HepG2 (cell line): ENCODE measurements at regions not wholly inside any gene's neighbourhood (a gene's known extent, or its start where the extent isn't known, plus 50 kb on each side); places are given as distances from the start of the nearest gene placed in this dataset.

Experiments used
- ATAC-seq: fragments of 200-7000 bp; cut with Tn5 transposase; 3 replicates; pipeline ENCODE4 v1.9.1; 2020; ENCODE audit warnings: mild to moderate bottlenecking, moderate library complexity
- BruUV-seq: library from RNA; stranded (reverse); fragments of 400-500 nt; replicated peaks from 2 replicates; lab custom pipeline; 2021; lab: Mats Ljungman, UMichigan
- CTCF ChIA-PET: fragments of 300-600 bp; formaldehyde crosslinking; extraction: SDS; loops from one replicate; lab custom pipeline; 2021; ENCODE audit warnings: low total read pairs, inconsistent platforms, low intra/inter-chr PET ratio; lab: Yijun Ruan, JAX
- POLR2A ChIA-PET: fragments of 350-600 bp; sonication (Branson Sonifier 250); formaldehyde crosslinking; loops from one replicate; lab custom pipeline; 2020; ENCODE audit warnings: antibody characterized with exemption, inconsistent platforms; lab: Yijun Ruan, JAX
- DNase-seq: peaks from one replicate; pipeline ENCODE4 v3.0.0-alpha.2; 2015; ENCODE audit warnings: low spot score
- FAIRE-seq: peaks from 3 replicates; lab custom pipeline; 2011; peaks lifted over from hg19 to GRCh38; lab: Jason Lieb, UNC
- H2AFZ ChIP-seq: one replicate; pipeline ENCODE4 v1.6.1; 2011; ENCODE audit warnings: low read length, inconsistent platforms
- H3K27ac ChIP-seq: fragments of 300-600 bp; 3 replicates; pipeline ENCODE4 v1.8.0; 2011; ENCODE audit warnings: mixed run types, mild to moderate bottlenecking, mixed read lengths, low read length, inconsistent platforms; ENCODE audit not compliant: insufficient read depth; ENCODE audit errors: extremely low read length
- H3K27me3 ChIP-seq, 2 experiments: fragments of 200-600 bp in 1 of 2; 2 replicates in 1 of 2; 3 replicates in 1 of 2; pipeline versions ENCODE4 v1.6.0 to v1.8.0; 2011; ENCODE audit warnings: low read length in 2 of 2, mild to moderate bottlenecking in 2 of 2, moderate library complexity in 2 of 2, inconsistent platforms in 1 of 2; ENCODE audit not compliant: insufficient read depth in 2 of 2, control insufficient read depth in 1 of 2
- H3K36me3 ChIP-seq, 2 experiments: fragments of 200-600 bp in 1 of 2; replicated peaks in 1 of 2; 2 replicates in 1 of 2; 3 replicates in 1 of 2; pipeline versions ENCODE4 v1.5.1 to v1.8.0; 2011; ENCODE audit warnings: low read length in 2 of 2, inconsistent platforms in 1 of 2; ENCODE audit not compliant: insufficient read depth in 2 of 2, control insufficient read depth in 1 of 2
- H3K4me1 ChIP-seq: 2 replicates; pipeline ENCODE4 v1.5.1; 2012; ENCODE audit warnings: low read length, inconsistent platforms; ENCODE audit not compliant: insufficient read depth
- H3K4me2 ChIP-seq: 2 replicates; pipeline ENCODE4 v1.6.0; 2011; ENCODE audit warnings: low read depth, low read length, inconsistent platforms
- H3K4me3 ChIP-seq, 3 experiments: fragments of 200-600 bp in 1 of 3; sonication (generic), shearing (Covaris generic) in 1 of 3; replicated peaks in 1 of 3; 2 replicates each; pipeline ENCODE4 v1.5.1; 2011 to 2016; ENCODE audit warnings: low read length in 3 of 3, inconsistent platforms in 2 of 3, low read depth in 2 of 3, mild to moderate bottlenecking in 2 of 3, control low read depth in 1 of 3, mixed read lengths in 1 of 3; ENCODE audit not compliant: insufficient read depth in 1 of 3
- H3K79me2 ChIP-seq: one replicate; pipeline ENCODE4 v1.6.1; 2011; ENCODE audit warnings: low read length, inconsistent platforms; ENCODE audit not compliant: insufficient read depth
- H3K9ac ChIP-seq: 2 replicates; pipeline ENCODE4 v1.6.0; 2011; ENCODE audit warnings: mild to moderate bottlenecking, low read depth, low read length, inconsistent platforms; ENCODE audit not compliant: insufficient read depth
- H3K9me3 ChIP-seq: 2 replicates; pipeline ENCODE4 v1.5.1; 2012; ENCODE audit warnings: mild to moderate bottlenecking, low read length
- H4K20me1 ChIP-seq: 2 replicates; pipeline ENCODE4 v1.6.0; 2011; ENCODE audit warnings: inconsistent platforms, mild to moderate bottlenecking, low read length, moderate library complexity; ENCODE audit not compliant: insufficient read depth
- AKAP8 ChIP-seq: sonication (generic); formaldehyde crosslinking; IDR thresholded peaks from 2 replicates; pipeline ENCODE4 v1.5.1; 2020; ENCODE audit warnings: mild to moderate bottlenecking, missing genetic modification reagents
- ATF7-NPFF ChIP-seq: sonication (generic); formaldehyde crosslinking; IDR thresholded peaks from 2 replicates; pipeline ENCODE4 v1.8.1; 2023; ENCODE audit warnings: mild to moderate bottlenecking, low read depth, missing genetic modification reagents, moderate library complexity
- GABPB1 ChIP-seq: IDR thresholded peaks from 2 replicates; pipeline ENCODE4 v1.6.1; 2016; ENCODE audit warnings: mild to moderate bottlenecking, missing genetic modification reagents, moderate library complexity, missing compliant biosample characterization
- GATA4 ChIP-seq: sonication (generic); IDR thresholded peaks from 2 replicates; pipeline ENCODE4 v1.6.1; 2016; ENCODE audit warnings: antibody characterized with exemption, low read depth, borderline replicate concordance
- HNRNPK ChIP-seq: fragments of 200-400 bp; formaldehyde crosslinking; IDR thresholded peaks from 2 replicates; pipeline ENCODE4 v1.6.1; 2018; ENCODE audit warnings: low read length, low read depth, moderate library complexity, mild to moderate bottlenecking; ENCODE audit not compliant: poor library complexity, severe bottlenecking
- HNRNPLL ChIP-seq: fragments of 200-400 bp; formaldehyde crosslinking; IDR thresholded peaks from 2 replicates; pipeline ENCODE4 v1.6.1; 2017; ENCODE audit warnings: mild to moderate bottlenecking, low read depth, low read length; ENCODE audit not compliant: poor library complexity, severe bottlenecking
- MAFK ChIP-seq, 2 experiments: IDR thresholded peaks in 1 of 2; conservative IDR thresholded peaks in 1 of 2; 2 replicates each; pipeline ENCODE4 v1.6.1; 2011; ENCODE audit warnings: improper control_type of control experiment in 2 of 2, low read length in 2 of 2
- RXRA ChIP-seq: sonication (generic); formaldehyde crosslinking; IDR thresholded peaks from 2 replicates; pipeline ENCODE4 v1.5.1; 2020; ENCODE audit warnings: missing genetic modification reagents
- TRIM24 ChIP-seq: sonication (generic); formaldehyde crosslinking; IDR thresholded peaks from 2 replicates; pipeline ENCODE4 v1.8.0; 2022; ENCODE audit warnings: mild to moderate bottlenecking, missing genetic modification reagents
- XRCC5 ChIP-seq: fragments of 200-400 bp; formaldehyde crosslinking; optimal IDR thresholded peaks from 2 replicates; pipeline ENCODE3; 2017; ENCODE audit warnings: mild to moderate bottlenecking, low read length
- ZMAT3 ChIP-seq: sonication (generic); formaldehyde crosslinking; conservative IDR thresholded peaks from 2 replicates; pipeline ENCODE4 v1.7.0; 2021; ENCODE audit warnings: missing genetic modification reagents
- ZNF10 ChIP-seq: sonication (generic); formaldehyde crosslinking; IDR thresholded peaks from 2 replicates; pipeline ENCODE4 v1.4.0; 2020; ENCODE audit warnings: mild to moderate bottlenecking, low read depth, missing genetic modification reagents, borderline replicate concordance
- ZNF256 ChIP-seq: sonication (generic); formaldehyde crosslinking; conservative IDR thresholded peaks from 2 replicates; pipeline ENCODE4 v1.4.0; 2020; ENCODE audit warnings: missing genetic modification reagents
- ZNF557 ChIP-seq: sonication (generic); formaldehyde crosslinking; IDR thresholded peaks from 2 replicates; pipeline ENCODE4 v1.4.0; 2020; ENCODE audit warnings: missing genetic modification reagents
- ZNF615 ChIP-seq: sonication (generic); formaldehyde crosslinking; IDR thresholded peaks from 2 replicates; pipeline ENCODE4 v1.5.0; 2020; ENCODE audit warnings: mild to moderate bottlenecking, missing genetic modification reagents, borderline replicate concordance
- ZNF724P ChIP-seq: sonication (generic); formaldehyde crosslinking; IDR thresholded peaks from 2 replicates; pipeline ENCODE4 v1.8.0; 2022; ENCODE audit warnings: missing genetic modification reagents, borderline replicate concordance
- ZNF766 ChIP-seq: sonication (generic); formaldehyde crosslinking; IDR thresholded peaks from 2 replicates; pipeline ENCODE4 v1.5.0; 2020; ENCODE audit warnings: missing genetic modification reagents, borderline replicate concordance
- WGBS: methylation state at CpG from one replicate; pipeline ENCODE4 v1.1.6; 2017; ENCODE audit warnings: low lambda C conversion rate; 5-methylcytosine and 5-hydroxymethylcytosine counted together
- in situ Hi-C: cut with HindIII; loops from 2 replicates; pipeline ENCODE4 v1.10.0; 2017; ENCODE audit warnings: low pct_unique_long_range_greater_than_20kb; ENCODE audit not compliant: extremely low pct_ligation_motif_present
- intact Hi-C: fragments of 100-400 bp; cut with micrococcal nuclease; formaldehyde crosslinking; loops from one replicate; pipeline ENCODE4 v1.10.0; 2022; ENCODE audit not compliant: unreplicated experiment
- TF ChIP-seq, protein P1 (sequence below): sonication (generic); formaldehyde crosslinking; IDR thresholded peaks from 2 replicates; pipeline ENCODE4 v1.4.0; 2020; ENCODE audit warnings: missing genetic modification reagents, borderline replicate concordance
- TF ChIP-seq, protein P2 (sequence below): sonication (generic); formaldehyde crosslinking; IDR thresholded peaks from 2 replicates; pipeline ENCODE4 v1.9.0; 2021; ENCODE audit warnings: missing genetic modification reagents, mild to moderate bottlenecking, borderline replicate concordance
- TF ChIP-seq, protein P3 (sequence below): sonication (generic); formaldehyde crosslinking; IDR thresholded peaks from 2 replicates; pipeline ENCODE4 v1.4.0; 2020; ENCODE audit warnings: missing genetic modification reagents, low read depth, mild to moderate bottlenecking, borderline replicate concordance

GRCh38 chr12:87381742-87382141, 647.5 kb downstream of the C12orf50 start:
- no TSS peak for BruUV-seq
- no peak overlapping the region for H3K9ac ChIP-seq
- CTCF ChIA-PET: no interaction called here
- no peak overlapping the region for H3K4me2 ChIP-seq
- 0% methylated on average over 1 of the region's 1 CpG for WGBS
- H4K20me1 ChIP-seq: no peaks in the 10 kb centered on the region
- H3K27me3 ChIP-seq: no peaks in the 10 kb centered on the region
- POLR2A ChIA-PET: no interaction called here
- no peak overlapping the region for H2AFZ ChIP-seq
- H3K4me3 ChIP-seq: no peak overlapping the region
- H3K4me1 ChIP-seq: no peaks in the 10 kb centered on the region
- intact Hi-C loops: no loop called here
- TF ChIP-seq HNRNPK (no peak), ZNF557 (CRISPR knock-in tag) (no peak), TRIM24 (CRISPR knock-in tag) (no peak), RXRA (CRISPR knock-in tag) (no peak), ZNF615 (CRISPR knock-in tag) (no peak), GATA4 (no peak), ZNF766 (CRISPR knock-in tag) (no peak), HNRNPLL (no peak), ZNF10 (no peak), ZMAT3 (CRISPR knock-in tag) (no peak), XRCC5 (no peak), AKAP8 (CRISPR knock-in tag) (no peak), ZNF724P (CRISPR knock-in tag) (no peak), ZNF256 (CRISPR knock-in tag) (no peak), GABPB1 (CRISPR knock-in tag) (no peak), MAFK (conservative IDR thresholded peaks at IDR 0.05 in 1 of 2, IDR thresholded peaks at IDR 0.05 in 1 of 2; ENCODE audit: low read length in 2 of 2) (no peak), ATF7-NPFF (CRISPR knock-in tag) (no peak)
- TF ChIP-seq, protein P1, sequence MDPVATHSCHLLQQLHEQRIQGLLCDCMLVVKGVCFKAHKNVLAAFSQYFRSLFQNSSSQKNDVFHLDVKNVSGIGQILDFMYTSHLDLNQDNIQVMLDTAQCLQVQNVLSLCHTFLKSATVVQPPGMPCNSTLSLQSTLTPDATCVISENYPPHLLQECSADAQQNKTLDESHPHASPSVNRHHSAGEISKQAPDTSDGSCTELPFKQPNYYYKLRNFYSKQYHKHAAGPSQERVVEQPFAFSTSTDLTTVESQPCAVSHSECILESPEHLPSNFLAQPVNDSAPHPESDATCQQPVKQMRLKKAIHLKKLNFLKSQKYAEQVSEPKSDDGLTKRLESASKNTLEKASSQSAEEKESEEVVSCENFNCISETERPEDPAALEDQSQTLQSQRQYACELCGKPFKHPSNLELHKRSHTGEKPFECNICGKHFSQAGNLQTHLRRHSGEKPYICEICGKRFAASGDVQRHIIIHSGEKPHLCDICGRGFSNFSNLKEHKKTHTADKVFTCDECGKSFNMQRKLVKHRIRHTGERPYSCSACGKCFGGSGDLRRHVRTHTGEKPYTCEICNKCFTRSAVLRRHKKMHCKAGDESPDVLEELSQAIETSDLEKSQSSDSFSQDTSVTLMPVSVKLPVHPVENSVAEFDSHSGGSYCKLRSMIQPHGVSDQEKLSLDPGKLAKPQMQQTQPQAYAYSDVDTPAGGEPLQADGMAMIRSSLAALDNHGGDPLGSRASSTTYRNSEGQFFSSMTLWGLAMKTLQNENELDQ (CRISPR knock-in tag): no peak
- TF ChIP-seq, protein P2, sequence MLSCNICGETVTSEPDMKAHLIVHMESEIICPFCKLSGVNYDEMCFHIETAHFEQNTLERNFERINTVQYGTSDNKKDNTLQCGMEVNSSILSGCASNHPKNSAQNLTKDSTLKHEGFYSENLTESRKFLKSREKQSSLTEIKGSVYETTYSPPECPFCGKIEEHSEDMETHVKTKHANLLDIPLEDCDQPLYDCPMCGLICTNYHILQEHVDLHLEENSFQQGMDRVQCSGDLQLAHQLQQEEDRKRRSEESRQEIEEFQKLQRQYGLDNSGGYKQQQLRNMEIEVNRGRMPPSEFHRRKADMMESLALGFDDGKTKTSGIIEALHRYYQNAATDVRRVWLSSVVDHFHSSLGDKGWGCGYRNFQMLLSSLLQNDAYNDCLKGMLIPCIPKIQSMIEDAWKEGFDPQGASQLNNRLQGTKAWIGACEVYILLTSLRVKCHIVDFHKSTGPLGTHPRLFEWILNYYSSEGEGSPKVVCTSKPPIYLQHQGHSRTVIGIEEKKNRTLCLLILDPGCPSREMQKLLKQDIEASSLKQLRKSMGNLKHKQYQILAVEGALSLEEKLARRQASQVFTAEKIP: no peak
- TF ChIP-seq, protein P3, sequence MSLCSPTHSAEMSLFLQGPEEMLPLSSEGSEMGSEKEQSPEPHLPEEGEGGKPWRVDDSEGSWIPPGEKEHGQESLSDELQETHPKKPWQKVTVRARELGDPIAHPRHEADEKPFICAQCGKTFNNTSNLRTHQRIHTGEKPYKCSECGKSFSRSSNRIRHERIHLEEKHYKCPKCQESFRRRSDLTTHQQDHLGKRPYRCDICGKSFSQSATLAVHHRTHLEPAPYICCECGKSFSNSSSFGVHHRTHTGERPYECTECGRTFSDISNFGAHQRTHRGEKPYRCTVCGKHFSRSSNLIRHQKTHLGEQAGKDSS (CRISPR knock-in tag): no peak
- no peaks in the 10 kb centered on the region for H3K79me2 ChIP-seq
- FAIRE-seq (no peak), ATAC-seq (no peak), DNase-seq (no peak)
- in situ Hi-C loops: no loop called here
- no peaks in the 10 kb centered on the region for H3K36me3 ChIP-seq
- H3K27ac ChIP-seq: no peak overlapping the region
- H3K9me3 ChIP-seq: peaks cover 55% of the 10 kb centered on the region
